ELR (cell line): ENCODE measurements at regions not wholly inside any gene's neighbourhood (a gene's known extent, or its start where the extent isn't known, plus 50 kb on each side); places are given as distances from the start of the nearest gene placed in this dataset.
A peak's percentile ranks its signal among the peaks of the same experiment; 100 is the strongest.

Experiments
- DNase-seq: peaks from one replicate; pipeline ENCODE4 v3.0.0-alpha.2; 2015; ENCODE audit warnings: low read depth

DNA sequence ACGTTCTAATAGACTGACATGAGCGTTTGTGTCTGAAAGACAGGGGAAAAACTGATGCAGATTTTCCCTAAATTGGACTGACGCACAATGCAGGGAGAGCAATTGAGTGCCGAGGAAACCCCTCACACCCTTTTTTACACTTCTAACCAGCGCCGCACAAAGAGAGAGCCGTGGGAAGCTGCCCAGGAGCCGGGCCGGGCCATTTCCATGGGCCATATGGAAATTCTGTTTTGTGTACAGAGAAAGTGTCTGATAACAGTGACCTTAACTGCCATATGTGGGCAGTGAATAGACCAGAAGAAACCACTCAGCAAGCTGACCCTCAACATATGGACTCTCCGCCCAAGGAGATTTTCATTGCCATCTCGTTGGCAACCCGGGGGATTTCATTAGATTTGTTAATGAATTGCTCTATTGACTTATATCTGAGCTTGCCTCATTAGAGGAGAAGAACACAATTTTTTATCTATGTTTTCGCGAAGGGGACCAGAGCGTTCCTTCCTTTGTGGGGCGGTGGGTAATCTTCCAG, 225.9 kb upstream of the IRX3 start:
- DNase-seq = no peak

DNA sequence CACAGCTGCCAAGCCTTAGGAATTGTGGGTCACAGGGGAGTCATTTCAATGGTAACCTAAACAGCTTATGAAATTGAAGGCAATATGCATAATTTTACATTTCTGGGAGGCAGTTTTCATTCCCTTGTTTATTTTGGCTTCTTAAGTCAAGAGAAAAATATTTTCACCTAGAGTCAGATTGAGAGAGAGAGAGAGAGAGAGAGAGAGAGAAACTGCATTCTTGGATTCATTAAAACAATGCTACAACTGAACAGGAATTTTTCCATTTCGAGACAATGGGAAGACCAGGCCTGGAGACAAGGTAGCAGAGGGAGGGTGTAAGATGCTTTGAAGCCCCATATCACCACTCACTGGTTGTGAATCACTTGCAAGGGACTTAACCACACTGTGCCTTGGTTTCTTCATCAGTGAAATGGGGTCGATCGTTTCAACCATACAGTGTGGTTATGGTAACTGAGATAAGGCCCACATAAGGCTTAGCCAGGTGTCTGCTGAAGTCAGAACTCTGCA, 224.7 kb upstream of the IRX3 start:
- DNase-seq = no peak

DNA sequence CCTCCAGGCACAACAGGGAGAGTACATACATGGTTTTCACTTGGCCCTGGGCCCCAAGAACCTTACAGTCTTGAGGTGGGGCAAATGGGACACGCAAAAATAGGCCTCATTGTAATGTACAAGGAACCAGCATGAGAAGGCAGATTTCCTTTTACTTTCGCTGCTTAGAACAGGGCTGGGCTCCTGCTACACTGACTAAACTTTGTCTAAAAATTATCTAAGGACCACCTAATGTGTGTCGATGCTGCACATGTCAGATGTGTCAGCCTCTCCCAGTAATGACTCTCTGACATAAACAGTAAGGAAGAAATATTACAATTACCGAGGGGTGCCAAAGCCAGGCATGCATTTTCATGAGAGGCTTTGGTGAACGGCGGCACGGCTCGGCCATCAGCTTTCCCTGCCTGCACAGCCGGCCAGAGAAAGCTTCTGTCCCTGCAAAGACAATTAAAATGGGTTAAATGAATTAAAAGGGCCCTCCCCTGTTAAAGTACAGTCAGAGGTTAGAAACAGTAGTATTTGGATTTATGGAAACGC, 224.2 kb upstream of the IRX3 start:
- DNase-seq = no peak

DNA sequence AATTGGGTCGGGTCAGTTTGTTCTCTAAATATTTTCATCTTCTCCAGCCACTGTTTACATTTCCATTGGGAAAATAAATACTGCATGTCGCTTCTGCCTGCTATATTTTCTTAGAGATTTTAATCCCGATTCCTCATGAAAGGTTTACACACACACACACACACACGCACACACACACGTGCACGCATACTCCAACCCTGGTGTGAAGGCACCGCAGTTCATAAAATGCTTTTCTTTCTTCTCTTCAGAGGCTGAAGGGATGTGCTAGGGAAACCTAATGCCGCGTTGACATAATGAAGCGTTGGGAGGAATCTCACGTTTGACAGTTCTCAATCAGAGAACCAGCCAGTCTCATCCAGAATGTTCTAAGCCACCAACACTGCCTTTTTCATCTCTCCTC, 222.9 kb upstream of the IRX3 start:
- DNase-seq = no peak

DNA sequence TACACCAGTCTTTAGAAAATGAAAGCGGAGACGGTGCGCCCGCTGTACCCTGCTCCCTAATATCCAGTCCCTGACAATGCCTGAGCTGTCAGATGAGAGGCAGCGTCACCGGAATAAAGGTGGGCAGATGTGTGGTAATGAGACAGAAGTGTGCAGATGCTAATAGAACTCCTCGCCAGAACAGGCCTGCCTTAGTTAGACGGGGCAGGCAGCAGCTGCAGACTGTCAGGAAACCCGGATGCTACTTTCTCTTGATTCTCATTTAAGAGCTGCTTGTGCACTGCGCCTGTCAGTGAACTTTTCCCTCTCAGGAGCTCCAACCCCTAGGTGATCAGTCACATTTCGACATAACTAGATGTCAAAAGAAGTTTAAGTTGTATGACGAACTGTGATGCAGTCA, 221.8 kb upstream of the IRX3 start:
- DNase-seq = no peak

DNA sequence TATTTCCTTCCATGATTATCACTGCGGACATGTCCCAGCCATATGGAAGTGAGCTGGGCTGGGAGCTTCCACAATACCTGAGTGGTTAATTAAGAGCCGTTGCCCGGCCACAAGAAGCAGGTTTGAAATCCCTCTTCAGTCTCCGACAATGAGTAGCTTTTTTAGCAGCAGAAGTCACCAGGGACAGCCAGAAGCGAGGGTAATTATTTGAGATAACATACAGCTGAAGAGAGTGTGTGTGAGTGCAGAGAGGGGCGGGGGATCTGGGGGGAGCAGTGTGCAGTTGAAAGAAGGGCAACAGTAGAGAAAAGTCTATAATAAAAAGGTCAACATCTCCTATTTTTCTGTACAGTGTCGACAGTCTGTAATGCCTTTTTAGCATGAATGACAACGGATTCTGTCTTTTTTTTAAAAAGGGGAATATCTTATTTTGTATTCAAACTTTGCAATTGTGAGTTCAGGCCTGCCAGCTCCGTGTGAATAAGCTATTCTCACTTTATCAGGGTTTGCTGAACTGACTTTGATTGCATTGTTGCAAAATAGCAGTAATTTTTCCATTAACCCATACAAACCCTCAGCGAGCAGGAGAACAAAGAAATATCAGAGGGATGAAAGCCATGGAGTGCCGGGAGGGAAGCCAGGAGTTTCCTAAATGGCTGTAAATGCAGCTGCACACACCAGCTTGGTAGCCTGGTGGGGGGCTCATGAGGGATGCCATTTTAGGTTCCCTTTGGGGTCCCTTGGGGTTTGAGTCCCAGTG, 220.3 kb upstream of the IRX3 start:
- DNase-seq = no peak

DNA sequence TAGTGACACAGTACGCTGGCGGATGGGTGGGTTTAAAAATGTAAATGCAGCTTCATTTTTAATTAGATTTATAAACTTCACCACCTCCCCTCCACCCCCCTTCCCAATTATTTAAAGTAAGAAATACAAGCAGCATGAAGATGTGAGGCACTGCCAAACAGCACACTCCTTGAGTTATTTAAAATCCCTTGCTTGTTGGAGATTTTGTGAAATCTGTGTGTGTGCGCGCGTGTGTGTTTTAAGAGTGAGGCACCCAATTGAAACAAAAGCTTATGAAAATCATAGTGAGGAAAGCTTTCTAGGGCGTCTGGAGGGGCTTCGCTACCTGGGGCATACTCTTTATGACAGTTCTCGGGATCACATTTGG, 219.6 kb upstream of the IRX3 start:
- no peak for DNase-seq

DNA sequence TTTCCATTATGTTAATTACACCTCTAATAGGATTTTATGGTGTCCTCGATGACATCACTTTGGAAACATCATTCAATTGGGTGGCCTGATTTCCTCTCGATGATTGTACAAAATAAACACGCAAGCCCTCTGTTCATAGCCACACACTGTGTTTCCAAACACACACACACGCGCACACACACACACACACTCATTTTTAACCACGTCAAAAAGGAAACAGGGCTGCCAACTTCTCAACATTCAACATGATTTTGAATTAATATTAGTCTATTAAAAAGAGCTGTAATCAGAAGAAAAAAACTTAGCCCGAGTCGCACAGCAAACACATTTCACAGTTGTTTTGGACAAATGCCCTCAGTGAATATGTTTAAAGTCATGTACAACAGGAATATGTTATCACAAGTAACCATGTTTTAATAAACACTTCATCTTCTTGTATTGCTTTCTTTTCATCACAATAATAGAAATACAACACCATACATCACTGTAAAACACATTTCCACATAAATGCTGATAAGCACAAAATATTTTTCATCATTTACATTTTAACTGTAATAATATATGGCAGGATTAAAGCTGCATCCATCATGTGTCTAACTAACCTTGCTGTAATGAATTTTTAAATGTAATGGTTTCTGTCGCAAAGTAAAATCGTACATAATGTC, 219.1 kb upstream of the IRX3 start:
- no peak for DNase-seq

DNA sequence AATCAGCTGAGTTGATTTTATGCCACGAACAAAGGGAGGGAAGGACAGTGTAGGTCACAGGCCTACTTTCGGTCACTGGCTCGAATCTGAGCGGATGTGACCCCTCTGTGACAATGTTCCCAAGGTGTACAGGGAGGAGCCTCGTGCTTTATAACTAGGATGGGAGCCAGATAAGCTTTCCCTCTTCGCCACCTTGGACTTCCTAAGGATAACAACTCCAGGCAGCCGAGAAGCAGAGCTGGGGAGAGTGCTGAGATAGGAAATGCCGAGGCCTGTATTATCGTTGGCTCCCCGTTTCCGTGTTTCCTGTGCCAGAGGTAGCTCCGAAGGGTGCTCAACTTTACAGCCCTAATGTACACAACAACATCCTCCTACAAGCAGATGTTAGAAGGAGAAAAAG, 217.8 kb upstream of the IRX3 start:
- no peak for DNase-seq

DNA sequence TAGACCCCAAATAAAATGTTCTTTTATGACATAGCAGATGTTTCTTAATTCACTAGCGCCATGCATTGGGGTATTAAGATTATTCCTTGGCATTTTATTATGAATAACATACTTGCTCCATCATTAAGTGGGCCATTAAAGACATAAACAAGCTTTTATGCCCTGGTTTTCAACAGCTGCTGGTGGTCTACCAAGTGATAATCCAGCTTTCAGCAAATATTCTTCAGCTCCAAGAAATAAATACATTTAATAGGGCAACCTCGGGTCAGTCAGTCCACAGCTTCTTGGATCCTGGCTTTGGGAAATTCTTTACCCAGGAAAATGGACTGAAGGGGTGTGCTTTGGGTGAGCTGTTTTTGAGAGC, 217.3 kb upstream of the IRX3 start:
- no peak for DNase-seq

DNA sequence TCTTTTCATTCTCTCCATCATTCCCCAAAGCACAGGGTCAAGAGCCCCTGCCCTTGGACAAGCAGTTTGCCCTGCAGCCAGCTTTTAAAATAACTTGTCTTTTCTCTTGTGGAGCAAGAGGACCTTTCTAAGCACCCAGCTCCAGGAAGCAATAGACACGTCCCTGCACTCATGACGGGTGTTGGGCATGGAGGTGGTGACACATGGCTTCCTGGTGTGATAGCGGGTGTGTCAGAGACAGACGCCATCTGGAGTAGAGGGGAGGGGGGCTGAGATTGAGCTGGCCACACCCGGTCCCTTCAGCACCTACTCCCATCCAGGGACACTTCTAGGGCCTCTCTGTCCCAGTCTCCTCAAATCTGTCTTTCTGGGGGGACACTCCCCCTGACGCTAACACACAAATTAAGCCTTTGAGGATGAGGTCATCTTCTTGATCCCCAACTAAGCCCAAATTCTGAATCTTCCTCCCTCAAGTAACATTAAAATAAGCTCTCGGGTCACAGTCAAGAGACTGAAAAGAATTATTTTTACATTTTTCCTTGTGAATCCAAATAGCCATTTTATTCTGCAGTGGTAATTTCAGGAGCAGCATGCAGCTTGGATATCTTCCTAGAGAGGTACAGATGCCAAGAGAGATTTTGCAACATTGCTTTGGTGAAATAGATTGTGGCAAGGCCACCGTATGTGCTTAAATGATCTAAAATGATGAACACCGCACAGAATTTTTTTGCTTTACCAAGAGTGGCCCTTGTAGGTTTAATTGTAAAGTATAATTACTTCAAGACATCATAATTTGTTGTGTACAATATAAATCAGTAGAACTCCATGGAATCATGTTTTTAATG, 216.6 kb upstream of the IRX3 start:
- no peak for DNase-seq

DNA sequence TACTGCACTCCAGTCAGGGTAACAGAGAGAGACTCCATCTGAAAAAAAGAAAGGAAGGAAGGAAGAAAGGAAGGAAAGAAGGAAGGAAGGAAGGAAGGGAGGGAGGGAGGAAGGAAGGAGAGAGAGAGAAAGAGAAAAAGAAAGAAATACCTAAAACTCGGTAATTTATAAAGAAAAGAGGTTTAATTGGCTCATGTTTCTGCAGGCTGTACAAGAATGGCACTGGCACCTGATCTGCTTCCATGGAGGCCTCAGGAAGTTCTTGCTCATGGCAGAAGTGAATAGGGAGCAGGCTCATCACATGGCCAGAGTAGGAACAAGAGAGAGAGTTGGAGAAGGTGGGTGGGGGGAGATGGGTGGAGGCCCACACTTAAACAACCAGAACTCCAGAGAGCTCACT, 215.2 kb upstream of the IRX3 start:
- no peak for DNase-seq

DNA sequence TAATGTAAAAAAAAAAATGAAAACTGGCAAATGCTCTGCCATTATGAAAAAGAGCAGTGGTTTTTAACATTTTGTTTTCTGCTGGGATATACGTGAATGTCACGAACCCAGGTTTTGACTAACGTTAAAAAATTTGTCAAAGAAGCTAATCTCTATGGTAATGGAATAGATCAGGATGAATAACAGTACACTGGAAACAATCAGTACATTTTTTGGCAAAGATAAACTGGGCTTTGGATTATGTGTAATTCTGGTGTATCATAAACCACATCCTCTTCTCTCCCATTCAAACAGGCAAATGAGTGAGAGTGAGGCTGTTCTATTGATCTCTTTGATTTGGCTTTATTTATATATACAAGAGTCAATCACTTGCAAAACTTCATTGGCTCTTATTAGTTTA, 207.0 kb upstream of the IRX3 start:
- peak; percentile 6 for DNase-seq

DNA sequence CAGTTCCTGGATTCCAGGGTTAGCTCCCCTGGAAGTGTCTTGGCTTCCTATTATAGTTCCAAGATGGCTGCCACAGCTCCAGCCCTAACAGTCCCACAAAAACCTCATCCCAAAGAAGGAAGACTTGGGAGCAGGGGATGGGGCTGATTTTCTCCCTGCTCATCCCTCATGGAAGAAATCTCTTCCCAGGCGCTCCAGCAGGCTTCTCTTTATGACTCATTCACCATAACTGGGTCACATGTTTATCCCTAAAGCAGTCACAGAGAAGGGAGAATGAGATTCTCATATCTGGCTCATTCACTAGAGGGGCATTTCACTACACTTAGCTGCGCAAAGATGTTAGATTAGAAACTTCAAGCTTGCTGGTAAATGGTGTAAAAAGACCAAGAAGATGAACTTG, 206.5 kb upstream of the IRX3 start:
- DNase-seq = peak; percentile 47

DNA sequence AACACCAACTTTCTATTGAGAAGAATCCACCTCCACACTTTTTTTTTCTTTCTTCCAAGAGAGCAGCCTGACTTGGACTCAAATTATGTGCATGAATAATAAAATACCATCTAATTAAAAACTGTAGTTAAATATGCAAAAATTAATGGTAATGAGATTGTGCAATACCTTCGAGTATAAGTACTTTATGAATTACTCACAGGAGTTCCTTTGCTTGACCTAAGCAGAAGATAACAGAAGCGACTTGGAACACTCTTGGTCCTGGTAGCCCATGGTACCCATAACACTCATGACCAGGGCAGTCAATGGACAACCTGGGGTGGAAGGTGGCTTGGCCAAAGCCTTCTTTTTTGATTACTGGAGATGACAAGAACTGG, 203.5 kb upstream of the IRX3 start:
- no peak for DNase-seq

DNA sequence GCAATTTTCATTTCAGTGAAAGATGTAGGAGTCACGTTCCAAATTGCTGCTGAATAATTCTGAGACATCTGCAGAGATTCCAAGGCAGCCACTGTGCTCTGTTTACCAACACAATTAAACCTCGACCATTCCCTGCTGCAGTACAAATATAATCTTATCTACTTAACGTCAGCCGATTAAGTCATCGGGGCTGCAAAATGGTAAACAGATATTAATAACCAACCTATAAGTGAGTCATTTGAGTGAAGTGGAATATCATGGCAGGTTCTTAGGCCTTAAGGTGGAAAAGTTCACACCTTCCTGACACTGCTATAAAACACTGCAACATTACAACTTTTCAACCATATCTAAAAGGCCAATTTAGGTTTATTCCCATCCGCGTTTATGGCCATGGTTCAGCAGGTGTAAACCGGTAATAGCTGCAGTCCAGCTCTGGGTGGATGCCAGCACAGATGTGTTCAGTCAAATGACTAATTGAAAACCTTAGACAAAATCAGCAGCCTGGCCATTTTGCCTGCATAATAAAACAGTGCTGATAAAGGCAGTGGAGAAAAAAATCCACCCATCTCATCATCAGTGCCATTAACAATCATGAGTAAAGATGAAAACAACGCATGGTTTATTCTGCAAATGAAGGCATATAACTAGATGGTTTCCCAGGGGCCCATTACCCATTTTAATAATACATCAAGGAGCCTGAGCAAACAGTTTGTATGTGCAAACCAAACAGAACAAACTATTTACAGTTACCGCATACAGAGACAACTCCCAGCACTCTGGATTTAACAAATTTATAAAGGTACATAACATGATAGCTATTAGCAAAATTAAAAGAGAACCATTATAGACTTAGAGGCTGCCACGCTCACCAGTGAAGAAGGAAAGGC, 202.9 kb upstream of the IRX3 start:
- DNase-seq = no peak

DNA sequence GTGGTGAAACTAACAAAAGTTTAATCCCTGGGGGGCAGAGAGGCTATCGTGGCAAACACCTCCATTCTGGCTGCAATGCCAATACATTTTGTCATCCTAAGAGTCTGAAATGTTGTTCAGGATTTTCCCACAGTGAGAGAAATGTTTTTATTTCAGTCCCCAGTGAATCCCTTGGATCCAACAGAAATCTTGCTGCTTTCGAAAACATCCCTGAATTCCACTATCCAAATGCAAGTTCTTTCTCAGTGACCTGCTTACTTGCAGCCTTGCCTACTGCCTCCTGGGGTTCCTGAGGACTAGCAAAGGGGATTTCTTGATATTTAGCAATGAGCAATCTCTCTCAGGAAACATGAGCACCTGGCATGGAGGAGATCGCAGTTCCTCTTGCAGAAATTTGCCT, 202.1 kb upstream of the IRX3 start:
- DNase-seq = no peak

DNA sequence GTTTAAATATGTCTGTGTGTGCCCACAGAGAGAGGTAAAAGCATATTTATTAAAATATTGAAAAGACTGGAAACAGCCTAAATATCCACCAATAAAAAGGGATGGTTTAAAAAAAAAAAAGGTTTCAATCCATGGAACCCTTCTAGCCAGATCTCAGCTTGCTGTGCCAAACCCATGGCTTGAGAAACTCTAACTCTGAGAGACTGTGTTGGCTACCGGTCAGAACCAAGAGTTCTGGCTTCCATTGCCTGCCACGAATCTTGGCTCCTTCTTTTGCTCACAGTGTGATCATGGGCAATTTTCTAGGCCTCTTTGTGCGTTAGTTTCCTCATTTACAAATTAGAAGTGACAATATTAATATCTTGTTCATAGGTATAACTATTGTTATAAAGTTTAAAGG, 201.3 kb upstream of the IRX3 start:
- no peak for DNase-seq

DNA sequence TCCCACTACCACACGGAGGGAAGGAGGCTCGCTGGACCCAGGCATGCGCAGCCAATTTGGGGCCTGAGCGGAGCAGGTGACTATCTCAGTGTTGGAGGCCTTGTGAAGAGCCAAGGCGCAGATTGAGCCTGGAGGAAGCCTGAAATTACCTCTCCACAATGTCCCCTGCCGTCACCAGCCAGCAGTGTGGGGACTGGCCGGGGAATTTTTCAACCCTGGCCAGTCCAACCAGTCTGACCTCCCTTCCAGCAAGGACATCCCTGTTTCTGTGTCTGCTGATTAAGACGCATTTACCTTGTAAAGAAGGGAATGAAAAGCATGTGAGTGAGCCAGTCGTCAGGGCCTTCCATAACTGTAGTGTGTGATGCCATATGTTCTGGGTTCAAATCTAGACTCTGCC, 198.1 kb upstream of the IRX3 start:
- DNase-seq = no peak

DNA sequence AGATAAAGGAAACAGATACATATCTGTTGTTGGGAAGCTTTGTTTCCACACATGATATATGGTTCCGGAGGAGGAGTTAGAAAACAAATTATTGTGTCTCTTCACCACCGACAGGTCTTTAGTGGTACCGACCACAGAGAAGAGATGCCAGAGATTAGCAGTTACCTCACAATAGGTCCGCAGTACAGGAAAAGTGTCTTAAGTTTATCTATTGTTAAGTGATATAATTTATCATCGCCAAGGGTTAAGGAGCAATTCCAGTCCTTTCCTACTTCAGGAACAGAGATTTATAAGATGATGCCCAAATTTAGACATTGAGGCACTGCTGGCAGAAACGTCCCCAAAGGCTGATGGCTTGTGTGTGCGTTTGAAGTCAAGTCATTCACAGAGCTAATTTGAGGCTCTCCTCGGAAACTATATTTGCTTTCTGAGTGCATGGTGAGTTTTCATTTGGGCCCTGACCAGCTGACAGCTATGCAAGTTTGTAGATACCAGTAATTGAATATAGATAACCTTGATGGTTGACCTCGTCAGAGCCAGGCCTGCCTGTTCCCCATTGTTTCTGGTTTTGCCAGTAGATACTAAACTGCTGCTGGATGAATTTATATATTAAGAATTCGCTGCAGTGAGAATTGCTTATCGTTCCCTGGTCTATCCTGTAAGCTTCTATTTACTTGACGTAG, 196.4 kb upstream of the IRX3 start:
- no peak for DNase-seq

DNA sequence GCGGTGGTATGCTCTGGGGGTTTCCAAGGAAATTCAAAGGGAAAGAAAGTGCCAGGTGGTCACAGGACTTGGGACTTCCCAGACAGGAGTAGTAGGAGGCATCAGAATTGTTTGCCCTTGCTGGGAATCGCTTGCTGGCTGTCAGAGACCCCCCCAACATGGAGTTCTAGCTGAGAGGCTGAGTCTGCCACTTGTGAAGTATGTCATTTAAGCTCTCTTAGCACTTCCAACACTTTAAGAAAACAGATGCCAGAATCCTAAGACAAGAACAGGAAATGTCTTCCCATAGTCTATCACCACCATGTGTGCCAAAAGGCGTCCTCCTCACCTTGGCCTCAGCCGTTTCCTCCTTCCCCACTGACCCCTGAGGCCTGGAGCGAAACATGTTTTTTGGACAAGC, 193.8 kb upstream of the IRX3 start:
- no peak for DNase-seq
